Stimulated activated effector memory CD8-positive, alpha-beta T cell treated with anti-CD3 and anti-CD28 coated beads, Interleukin-12 subunit alpha, Interleukin-12 subunit beta, amount 100 ng/mL, for 72 hours (primary cell): ENCODE measurements at regions not wholly inside any gene's neighbourhood (a gene's known extent, or its start where the extent isn't known, plus 50 kb on each side); places are given as distances from the start of the nearest gene placed in this dataset.

Experiments used
- ATAC-seq: fragments of 150-1000 bp; cut with Tn5 transposase; 2 replicates; pipeline ENCODE4 v1.10.0; 2021
- DNase-seq, 2 donors: peaks; one replicate each; pipeline ENCODE4 v3.0.0; 2021 to 2022; ENCODE audit warnings: low spot score in 2 of 2
- H3K27ac Mint-ChIP-seq: one replicate; pipeline ENCODE4 v1.8.0; 2022; ENCODE audit warnings: mild to moderate bottlenecking, mixed read lengths
- H3K36me3 Mint-ChIP-seq: one replicate; pipeline ENCODE4 v1.8.0; 2022; ENCODE audit warnings: mild to moderate bottlenecking, mixed read lengths
- H3K4me1 Mint-ChIP-seq: one replicate; pipeline ENCODE4 v1.8.0; 2022; ENCODE audit warnings: mixed read lengths
- H3K4me3 Mint-ChIP-seq: one replicate; pipeline ENCODE4 v1.8.0; 2022; ENCODE audit warnings: mild to moderate bottlenecking, mixed read lengths
- H3K9me3 Mint-ChIP-seq: one replicate; pipeline ENCODE4 v1.8.0; 2022; ENCODE audit warnings: mixed read lengths

- ATAC-seq, result no peak
- Mint-ChIP-seq H3K9me3 (no peaks in the 10 kb centered on the region), H3K27ac (no peak overlapping the region), H3K4me1 (peaks cover 28% of the 10 kb centered on the region), H3K4me3 (no peak overlapping the region), H3K36me3 (no peaks in the 10 kb centered on the region)
- DNase-seq, result no peak
These were observed 103.7 kb upstream of the SOD1 start for GRCh38 chr21:31555741-31556191.

GRCh38 chr21:31554511-31555022 lies 104.9 kb upstream of the SOD1 start:
- ATAC-seq (peak; percentile 40), DNase-seq (peak in 1 of 2 donors; percentile 57)
- Mint-ChIP-seq H3K4me3 (no peak overlapping the region), H3K27ac (no peak overlapping the region), H3K9me3 (no peaks in the 10 kb centered on the region), H3K36me3 (no peaks in the 10 kb centered on the region), H3K4me1 (peaks cover 20% of the 10 kb centered on the region)

- ATAC-seq (no peak), DNase-seq (no peak)
- Mint-ChIP-seq H3K4me1 (peaks cover 15% of the 10 kb centered on the region), H3K4me3 (no peak overlapping the region), H3K9me3 (no peaks in the 10 kb centered on the region), H3K27ac (no peak overlapping the region), H3K36me3 (no peaks in the 10 kb centered on the region)
These were observed 105.6 kb upstream of the SOD1 start for GRCh38 chr21:31553926-31554325.

GRCh38 chr21:31553461-31553860 lies 106.0 kb upstream of the SOD1 start:
- H3K4me3 Mint-ChIP-seq, result no peak overlapping the region
- no peak overlapping the region for H3K27ac Mint-ChIP-seq
- ATAC-seq (no peak), DNase-seq (no peak)
- peaks cover 15% of the 10 kb centered on the region for H3K4me1 Mint-ChIP-seq
- H3K9me3 Mint-ChIP-seq, result no peaks in the 10 kb centered on the region
- no peaks in the 10 kb centered on the region for H3K36me3 Mint-ChIP-seq

- DNase-seq, result no peak
- H3K36me3 Mint-ChIP-seq, result no peaks in the 10 kb centered on the region
- H3K4me1 Mint-ChIP-seq, result peaks cover 15% of the 10 kb centered on the region
- no peak overlapping the region for H3K27ac Mint-ChIP-seq
- no peak overlapping the region for H3K4me3 Mint-ChIP-seq
- no peak for ATAC-seq
- H3K9me3 Mint-ChIP-seq, result no peaks in the 10 kb centered on the region
These were observed 106.7 kb upstream of the SOD1 start for GRCh38 chr21:31552826-31553225.

GRCh38 chr21:31550070-31550469 lies 109.4 kb upstream of the SOD1 start:
- DNase-seq, result no peak
- Mint-ChIP-seq H3K9me3 (no peaks in the 10 kb centered on the region), H3K27ac (no peak overlapping the region), H3K36me3 (no peaks in the 10 kb centered on the region), H3K4me1 (peaks cover 15% of the 10 kb centered on the region), H3K4me3 (no peak overlapping the region)
- no peak for ATAC-seq

- Mint-ChIP-seq H3K4me3 (no peak overlapping the region), H3K9me3 (no peaks in the 10 kb centered on the region), H3K36me3 (no peaks in the 10 kb centered on the region), H3K4me1 (peaks cover 2% of the 10 kb centered on the region), H3K27ac (no peak overlapping the region)
- DNase-seq (no peak), ATAC-seq (no peak)
These were observed 110.8 kb upstream of the SOD1 start for GRCh38 chr21:31548688-31549087.

- H3K4me1 Mint-ChIP-seq, result no peaks in the 10 kb centered on the region
- H3K36me3 Mint-ChIP-seq, result no peaks in the 10 kb centered on the region
- no peak for ATAC-seq
- DNase-seq, result no peak
- H3K27ac Mint-ChIP-seq, result no peak overlapping the region
- H3K9me3 Mint-ChIP-seq, result no peaks in the 10 kb centered on the region
- no peak overlapping the region for H3K4me3 Mint-ChIP-seq
These were observed 112.9 kb upstream of the SOD1 start for GRCh38 chr21:31546443-31547170.

GRCh38 chr21:31545036-31545435 lies 114.5 kb upstream of the SOD1 start:
- H3K9me3 Mint-ChIP-seq, result no peaks in the 10 kb centered on the region
- no peaks in the 10 kb centered on the region for H3K4me1 Mint-ChIP-seq
- no peak overlapping the region for H3K4me3 Mint-ChIP-seq
- DNase-seq, result no peak
- H3K36me3 Mint-ChIP-seq, result no peaks in the 10 kb centered on the region
- no peak for ATAC-seq
- H3K27ac Mint-ChIP-seq, result no peak overlapping the region

GRCh38 chr21:31543191-31543590 lies 116.3 kb upstream of the SOD1 start:
- no peak for DNase-seq
- no peaks in the 10 kb centered on the region for H3K9me3 Mint-ChIP-seq

GRCh38 chr21:31538816-31539215 lies 120.7 kb upstream of the SOD1 start:
- DNase-seq (no peak), ATAC-seq (no peak)
- H3K9me3 Mint-ChIP-seq, result no peaks in the 10 kb centered on the region
- H3K4me1 Mint-ChIP-seq, result no peaks in the 10 kb centered on the region
- no peak overlapping the region for H3K4me3 Mint-ChIP-seq
- no peak overlapping the region for H3K27ac Mint-ChIP-seq
- no peaks in the 10 kb centered on the region for H3K36me3 Mint-ChIP-seq

More at GRCh38 chr21:31543191-31543590, 116.3 kb upstream of the SOD1 start:
- no peak overlapping the region for H3K27ac Mint-ChIP-seq
- H3K4me3 Mint-ChIP-seq, result no peak overlapping the region
- no peaks in the 10 kb centered on the region for H3K4me1 Mint-ChIP-seq
- H3K36me3 Mint-ChIP-seq, result no peaks in the 10 kb centered on the region
- ATAC-seq, result no peak

- no peak for ATAC-seq
- DNase-seq, result no peak
- Mint-ChIP-seq H3K4me3 (no peak overlapping the region), H3K27ac (no peak overlapping the region), H3K9me3 (no peaks in the 10 kb centered on the region), H3K4me1 (no peaks in the 10 kb centered on the region), H3K36me3 (no peaks in the 10 kb centered on the region)
These were observed 121.5 kb upstream of the SOD1 start for GRCh38 chr21:31537872-31538576.

GRCh38 chr21:31536138-31536537 lies 123.4 kb upstream of the SOD1 start:
- Mint-ChIP-seq H3K4me3 (no peak overlapping the region), H3K27ac (no peak overlapping the region), H3K4me1 (no peaks in the 10 kb centered on the region), H3K36me3 (no peaks in the 10 kb centered on the region), H3K9me3 (no peaks in the 10 kb centered on the region)
- ATAC-seq (no peak), DNase-seq (no peak)

GRCh38 chr21:31531967-31532366 lies 127.5 kb upstream of the SOD1 start:
- H3K27ac Mint-ChIP-seq, result no peak overlapping the region
- no peaks in the 10 kb centered on the region for H3K36me3 Mint-ChIP-seq
- ATAC-seq, result no peak
- DNase-seq, result no peak
- no peak overlapping the region for H3K4me3 Mint-ChIP-seq
- no peaks in the 10 kb centered on the region for H3K4me1 Mint-ChIP-seq
- no peaks in the 10 kb centered on the region for H3K9me3 Mint-ChIP-seq

GRCh38 chr21:31530897-31531705 lies 128.4 kb upstream of the SOD1 start:
- ATAC-seq (no peak), DNase-seq (no peak)
- H3K9me3 Mint-ChIP-seq, result no peaks in the 10 kb centered on the region
- H3K36me3 Mint-ChIP-seq, result no peaks in the 10 kb centered on the region
- H3K27ac Mint-ChIP-seq, result no peak overlapping the region
- H3K4me3 Mint-ChIP-seq, result no peak overlapping the region
- peaks cover 2% of the 10 kb centered on the region for H3K4me1 Mint-ChIP-seq
